IgD-negative memory B cell (primary cell): ENCODE measurements at regions not wholly inside any gene's neighbourhood (a gene's known extent, or its start where the extent isn't known, plus 50 kb on each side); places are given as distances from the start of the nearest gene placed in this dataset.

Experiments
- H3K27ac Mint-ChIP-seq, 3 donors: one replicate each; pipeline ENCODE4 v1.8.0; 2020 to 2022; ENCODE audit warnings: mild to moderate bottlenecking in 3 of 3, mixed read lengths in 3 of 3, moderate library complexity in 1 of 3
- H3K27me3 Mint-ChIP-seq: one replicate; pipeline ENCODE4 v1.8.0; 2021; ENCODE audit warnings: mixed read lengths
- H3K36me3 Mint-ChIP-seq: one replicate; pipeline ENCODE4 v1.8.0; 2020; ENCODE audit warnings: mild to moderate bottlenecking, mixed read lengths
- H3K4me1 Mint-ChIP-seq, 3 donors: one replicate each; pipeline ENCODE4 v1.8.0; 2020 to 2022; ENCODE audit warnings: mixed read lengths in 3 of 3, mild to moderate bottlenecking in 1 of 3
- H3K4me3 Mint-ChIP-seq, 4 donors: one replicate each; pipeline ENCODE4 v1.8.0; 2020 to 2022; ENCODE audit warnings: mild to moderate bottlenecking in 4 of 4, mixed read lengths in 4 of 4, moderate library complexity in 3 of 4
- H3K9me3 Mint-ChIP-seq, 3 donors: one replicate each; pipeline ENCODE4 v1.8.0; 2020 to 2021; ENCODE audit warnings: mixed read lengths in 3 of 3, mild to moderate bottlenecking in 1 of 3

DNA sequence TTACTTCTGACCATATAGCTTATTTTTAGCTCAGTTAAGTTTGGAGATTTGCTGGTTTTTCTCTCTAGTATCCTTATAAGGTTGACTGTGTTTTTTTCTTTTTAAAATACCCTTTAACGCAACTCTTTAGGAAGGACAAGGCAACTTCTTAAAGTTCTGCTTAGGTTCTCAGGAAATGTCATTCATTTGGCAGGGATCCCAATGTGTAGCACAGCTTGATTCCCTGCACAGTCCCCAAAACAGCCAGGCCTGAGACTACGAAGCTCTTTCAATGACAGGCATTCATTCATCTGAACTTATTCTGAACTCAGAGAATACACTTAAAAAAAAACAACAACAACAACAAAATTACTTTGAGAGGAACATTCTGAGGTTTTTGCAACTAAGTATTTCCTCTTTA is 1765.8 kb downstream of the PCDH7 start:
- Mint-ChIP-seq H3K27me3 (no peaks in the 10 kb centered on the region), H3K27ac (no peak overlapping the region), H3K4me3 (no peak overlapping the region)

DNA sequence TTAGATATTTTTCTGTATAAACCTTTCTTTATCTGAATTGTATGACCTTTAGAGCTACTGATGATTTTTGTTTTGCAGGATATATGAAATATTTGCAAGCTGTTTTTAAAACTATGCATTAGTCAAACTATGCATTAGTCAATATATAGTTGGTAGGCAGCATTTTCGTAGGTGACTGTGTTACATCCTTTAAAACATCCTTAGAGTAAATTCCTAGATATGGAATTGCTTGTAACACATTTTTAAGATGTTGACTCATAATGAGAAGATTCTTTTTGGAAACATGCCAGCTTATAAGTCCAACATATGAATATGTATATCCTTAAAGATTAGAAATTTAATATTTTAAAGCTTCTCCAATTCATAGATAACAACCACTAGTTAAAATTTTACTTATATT is 1768.5 kb downstream of the PCDH7 start:
- Mint-ChIP-seq H3K4me3 (no peak overlapping the region), H3K36me3 (no peaks in the 10 kb centered on the region), H3K9me3 (peaks cover 0 to 6% (median 2%) of the 10 kb centered on the region in 3 donors), H3K4me1 (no peaks in the 10 kb centered on the region), H3K27me3 (no peaks in the 10 kb centered on the region), H3K27ac (no peak overlapping the region)

More for the DNA sequence above, 1765.8 kb downstream of the PCDH7 start:
- Mint-ChIP-seq H3K9me3 (peaks cover 2 to 9% (median 2%) of the 10 kb centered on the region in 3 donors), H3K36me3 (no peaks in the 10 kb centered on the region), H3K4me1 (no peaks in the 10 kb centered on the region)

DNA sequence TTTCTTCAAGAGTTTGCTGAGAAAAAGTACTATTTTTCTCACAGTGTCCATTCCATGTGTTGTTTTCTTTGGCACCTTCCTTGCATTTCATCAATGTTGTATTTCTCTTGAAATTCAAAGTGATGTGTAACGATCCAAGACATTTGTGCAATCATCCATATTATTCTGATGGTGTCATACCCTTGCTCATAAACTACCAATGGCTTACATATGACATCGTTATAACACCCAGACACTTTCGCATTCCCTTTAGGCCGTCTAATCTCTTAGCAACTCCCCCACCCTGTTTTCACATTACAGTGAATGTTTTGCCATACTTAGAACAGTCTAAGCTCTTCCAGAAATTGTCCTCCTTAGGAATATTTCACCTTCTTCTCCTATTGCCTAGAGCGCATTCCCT is 1779.0 kb downstream of the PCDH7 start:
- H3K9me3 Mint-ChIP-seq: peaks cover 0 to 8% (median 3%) of the 10 kb centered on the region in 3 donors

GRCh38 chr4:32503241-32503640 is 1783.1 kb downstream of the PCDH7 start:
- Mint-ChIP-seq H3K36me3 (no peaks in the 10 kb centered on the region), H3K27ac (no peak overlapping the region), H3K4me1 (no peaks in the 10 kb centered on the region), H3K9me3 (peaks cover 0 to 12% (median 3%) of the 10 kb centered on the region in 3 donors), H3K4me3 (no peak overlapping the region), H3K27me3 (no peaks in the 10 kb centered on the region)

More for the DNA sequence above, 1779.0 kb downstream of the PCDH7 start:
- Mint-ChIP-seq H3K27ac (no peak overlapping the region), H3K27me3 (no peaks in the 10 kb centered on the region), H3K4me1 (no peaks in the 10 kb centered on the region), H3K4me3 (no peak overlapping the region), H3K36me3 (no peaks in the 10 kb centered on the region)

- Mint-ChIP-seq H3K27me3 (no peaks in the 10 kb centered on the region), H3K4me3 (no peak overlapping the region), H3K27ac (no peak overlapping the region), H3K36me3 (no peaks in the 10 kb centered on the region), H3K9me3 (peaks cover 2 to 12% (median 2%) of the 10 kb centered on the region in 3 donors), H3K4me1 (no peaks in the 10 kb centered on the region)
Observed at GRCh38 chr4:32506067-32506466, 1785.9 kb downstream of the PCDH7 start.

DNA sequence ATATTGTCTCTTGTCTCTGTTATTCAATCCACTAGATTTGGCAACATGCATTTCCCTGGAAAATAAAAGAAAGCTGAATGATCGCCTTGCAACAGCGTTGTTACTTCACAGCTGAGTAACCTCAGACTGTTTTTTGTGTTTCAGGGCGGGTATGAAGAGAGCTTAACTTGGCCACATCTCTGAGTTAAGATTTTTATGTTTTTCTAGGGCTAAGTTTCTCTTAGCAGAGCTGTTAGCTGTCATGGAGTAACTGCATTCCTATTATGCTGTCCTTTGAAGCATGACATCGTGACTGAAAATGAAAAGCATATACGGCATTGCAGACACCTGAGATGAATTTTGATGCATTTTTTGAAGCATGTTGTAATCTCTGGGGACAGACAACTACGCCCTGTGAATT is 1798.9 kb downstream of the PCDH7 start:
- Mint-ChIP-seq H3K4me1 (no peaks in the 10 kb centered on the region), H3K4me3 (no peak overlapping the region), H3K27ac (no peak overlapping the region), H3K9me3 (peaks cover 0 to 8% (median 2%) of the 10 kb centered on the region in 3 donors), H3K27me3 (no peaks in the 10 kb centered on the region), H3K36me3 (no peaks in the 10 kb centered on the region)

- Mint-ChIP-seq H3K27ac (no peak overlapping the region), H3K36me3 (peaks cover 2% of the 10 kb centered on the region), H3K4me3 (no peak overlapping the region)
Observed at GRCh38 chr4:32525420-32525819, 1805.3 kb downstream of the PCDH7 start.

DNA sequence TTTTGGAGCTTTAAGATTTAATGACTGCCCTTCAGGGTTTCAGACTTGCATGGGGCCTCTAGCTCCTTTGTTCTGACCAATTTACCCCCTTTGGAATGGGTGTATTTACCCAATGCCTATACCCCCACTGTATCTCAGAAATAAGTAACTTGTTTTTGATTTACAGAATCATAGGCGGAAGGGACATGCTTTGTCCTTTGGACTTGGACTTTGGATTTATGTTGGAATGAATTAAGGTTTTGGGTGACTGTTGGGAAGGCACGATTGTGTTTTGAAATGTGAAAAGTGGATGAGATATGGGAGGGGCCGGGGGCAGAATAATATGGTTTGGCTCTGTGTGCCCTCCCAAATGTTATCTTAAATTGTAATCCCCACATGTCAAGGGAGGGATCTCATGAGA is 1824.7 kb downstream of the PCDH7 start:
- Mint-ChIP-seq H3K9me3 (peaks cover 0 to 8% (median 2%) of the 10 kb centered on the region in 3 donors), H3K4me3 (no peak overlapping the region), H3K36me3 (no peaks in the 10 kb centered on the region), H3K4me1 (no peaks in the 10 kb centered on the region), H3K27me3 (no peaks in the 10 kb centered on the region), H3K27ac (no peak overlapping the region)

More at GRCh38 chr4:32525420-32525819, 1805.3 kb downstream of the PCDH7 start:
- Mint-ChIP-seq H3K4me1 (no peaks in the 10 kb centered on the region), H3K9me3 (peaks cover 2 to 10% (median 2%) of the 10 kb centered on the region in 3 donors), H3K27me3 (no peaks in the 10 kb centered on the region)

GRCh38 chr4:32551943-32552342 is 1831.8 kb downstream of the PCDH7 start:
- Mint-ChIP-seq H3K4me3 (no peak overlapping the region), H3K4me1 (no peaks in the 10 kb centered on the region), H3K36me3 (no peaks in the 10 kb centered on the region), H3K9me3 (peaks cover 0 to 8% (median 3%) of the 10 kb centered on the region in 3 donors), H3K27ac (no peak overlapping the region), H3K27me3 (no peaks in the 10 kb centered on the region)

- Mint-ChIP-seq H3K36me3 (no peaks in the 10 kb centered on the region), H3K4me3 (no peak overlapping the region), H3K9me3 (peaks cover 0 to 3% (median 0%) of the 10 kb centered on the region in 3 donors), H3K27ac (no peak overlapping the region), H3K4me1 (no peaks in the 10 kb centered on the region), H3K27me3 (no peaks in the 10 kb centered on the region)
Observed at GRCh38 chr4:32560306-32560705, 1840.1 kb downstream of the PCDH7 start.

DNA sequence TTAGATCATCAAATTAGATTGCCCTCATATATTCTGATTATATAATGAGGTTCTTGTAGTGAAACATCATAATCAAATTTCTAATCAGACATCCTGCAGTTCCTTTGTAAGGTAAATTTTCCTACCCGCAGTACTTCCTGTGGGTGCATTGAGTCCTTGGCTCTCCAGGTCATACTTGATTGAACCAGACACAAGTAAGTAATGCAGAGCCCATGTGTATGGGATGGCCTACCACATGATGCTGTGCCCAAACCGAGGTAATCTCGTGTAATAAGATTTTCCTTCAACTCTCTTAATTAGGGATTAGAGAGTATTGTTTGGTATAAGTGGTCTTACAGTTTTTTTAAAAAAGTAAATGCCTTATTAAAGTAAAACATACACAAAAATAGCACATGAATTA is 1841.8 kb downstream of the PCDH7 start:
- H3K27ac Mint-ChIP-seq: no peak overlapping the region
- H3K4me3 Mint-ChIP-seq: no peak overlapping the region
- H3K27me3 Mint-ChIP-seq: no peaks in the 10 kb centered on the region
- peaks cover 0 to 4% (median 0%) of the 10 kb centered on the region in 3 donors for H3K9me3 Mint-ChIP-seq
- H3K4me1 Mint-ChIP-seq: no peaks in the 10 kb centered on the region
- H3K36me3 Mint-ChIP-seq: no peaks in the 10 kb centered on the region

GRCh38 chr4:32564626-32565025 is 1844.5 kb downstream of the PCDH7 start:
- no peaks in the 10 kb centered on the region for H3K4me1 Mint-ChIP-seq
- no peaks in the 10 kb centered on the region for H3K36me3 Mint-ChIP-seq
- H3K27ac Mint-ChIP-seq: no peak overlapping the region
- H3K27me3 Mint-ChIP-seq: no peaks in the 10 kb centered on the region
- H3K4me3 Mint-ChIP-seq: no peak overlapping the region
- peaks cover 0 to 4% (median 3%) of the 10 kb centered on the region in 3 donors for H3K9me3 Mint-ChIP-seq

- H3K4me1 Mint-ChIP-seq: no peaks in the 10 kb centered on the region
- H3K4me3 Mint-ChIP-seq: no peak overlapping the region
- no peaks in the 10 kb centered on the region for H3K27me3 Mint-ChIP-seq
- peaks cover 0 to 3% (median 2%) of the 10 kb centered on the region in 3 donors for H3K9me3 Mint-ChIP-seq
- H3K36me3 Mint-ChIP-seq: no peaks in the 10 kb centered on the region
- no peak overlapping the region for H3K27ac Mint-ChIP-seq
Observed at GRCh38 chr4:32569861-32570260, 1849.7 kb downstream of the PCDH7 start.

- H3K27me3 Mint-ChIP-seq: no peaks in the 10 kb centered on the region
- no peak overlapping the region for H3K27ac Mint-ChIP-seq
- no peak overlapping the region for H3K4me3 Mint-ChIP-seq
- no peaks in the 10 kb centered on the region for H3K4me1 Mint-ChIP-seq
- peaks cover 0 to 3% (median 0%) of the 10 kb centered on the region in 3 donors for H3K9me3 Mint-ChIP-seq
- H3K36me3 Mint-ChIP-seq: no peaks in the 10 kb centered on the region
Observed at GRCh38 chr4:32572366-32572765, 1852.2 kb downstream of the PCDH7 start.

DNA sequence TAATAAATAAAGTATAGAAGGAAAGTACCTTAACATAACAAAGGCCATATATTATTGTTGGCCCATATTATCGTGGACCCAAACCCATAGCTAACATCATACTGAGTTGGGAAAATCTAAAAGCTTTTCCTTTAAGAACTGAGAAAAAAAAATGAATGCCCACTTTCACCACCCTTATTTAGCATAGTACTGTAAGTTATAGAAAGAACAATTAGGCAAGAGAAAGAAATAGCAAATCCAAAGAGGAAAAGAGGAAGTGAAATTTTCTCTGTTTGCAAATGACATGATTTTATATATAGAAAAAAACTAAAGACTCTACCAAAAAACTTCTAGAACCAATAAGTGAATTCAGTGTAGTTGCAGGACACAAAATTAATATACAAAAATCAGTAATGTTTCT is 1854.6 kb downstream of the PCDH7 start:
- no peak overlapping the region for H3K27ac Mint-ChIP-seq
- H3K4me1 Mint-ChIP-seq: no peaks in the 10 kb centered on the region
- no peak overlapping the region for H3K4me3 Mint-ChIP-seq
- peaks cover 0 to 2% (median 0%) of the 10 kb centered on the region in 3 donors for H3K9me3 Mint-ChIP-seq
- no peaks in the 10 kb centered on the region for H3K27me3 Mint-ChIP-seq
- H3K36me3 Mint-ChIP-seq: no peaks in the 10 kb centered on the region

DNA sequence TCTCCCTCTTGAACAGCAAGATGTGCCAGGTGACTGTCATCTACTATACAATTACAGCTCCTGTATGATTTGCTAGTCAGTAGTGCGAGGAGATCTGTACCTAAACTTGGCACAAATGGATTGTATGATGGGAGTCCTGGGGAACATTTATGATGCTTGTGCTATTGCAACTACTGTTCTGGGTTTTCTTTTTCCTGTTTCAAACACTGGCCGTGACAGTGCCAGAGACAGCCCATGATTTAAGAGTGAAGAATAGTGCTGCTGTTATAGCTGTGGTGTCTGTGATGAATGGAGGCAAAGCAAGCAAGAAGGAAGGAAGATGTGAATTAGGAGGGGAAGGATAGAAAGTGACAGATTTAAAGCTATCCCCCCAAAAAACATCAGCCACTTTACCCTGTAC is 1868.9 kb downstream of the PCDH7 start:
- H3K4me3 Mint-ChIP-seq: no peak overlapping the region
- H3K9me3 Mint-ChIP-seq: peaks cover 0 to 15% (median 9%) of the 10 kb centered on the region in 3 donors
- no peaks in the 10 kb centered on the region for H3K27me3 Mint-ChIP-seq
- no peaks in the 10 kb centered on the region for H3K36me3 Mint-ChIP-seq
- no peaks in the 10 kb centered on the region for H3K4me1 Mint-ChIP-seq
- H3K27ac Mint-ChIP-seq: no peak overlapping the region
